Endothelial cell (in vitro differentiated cells): ENCODE measurements at regions not wholly inside any gene's neighbourhood (a gene's known extent, or its start where the extent isn't known, plus 50 kb on each side); places are given as distances from the start of the nearest gene placed in this dataset.

Experiments
- DNase-seq: peaks from one replicate; pipeline ENCODE4 v3.0.0; 2021; ENCODE audit warnings: low spot score
- H3K27ac Mint-ChIP-seq: one replicate; pipeline ENCODE4 v1.8.0; 2021; ENCODE audit warnings: mixed read lengths, inconsistent platforms; ENCODE audit not compliant: unreplicated experiment
- H3K27me3 Mint-ChIP-seq: one replicate; pipeline ENCODE4 v1.8.0; 2021; ENCODE audit warnings: mild to moderate bottlenecking, moderate library complexity, mixed read lengths, inconsistent platforms; ENCODE audit not compliant: unreplicated experiment
- H3K36me3 Mint-ChIP-seq: one replicate; pipeline ENCODE4 v1.8.0; 2021; ENCODE audit warnings: mild to moderate bottlenecking, low read depth, mixed read lengths, inconsistent platforms; ENCODE audit not compliant: unreplicated experiment
- H3K4me1 Mint-ChIP-seq: one replicate; pipeline ENCODE4 v1.8.0; 2021; ENCODE audit warnings: mild to moderate bottlenecking, mixed read lengths, inconsistent platforms; ENCODE audit not compliant: unreplicated experiment
- H3K4me3 Mint-ChIP-seq: one replicate; pipeline ENCODE4 v1.8.0; 2021; ENCODE audit warnings: mild to moderate bottlenecking, mixed read lengths, inconsistent platforms; ENCODE audit not compliant: unreplicated experiment
- H3K9me3 Mint-ChIP-seq: one replicate; pipeline ENCODE4 v1.8.0; 2021; ENCODE audit warnings: mixed read lengths, inconsistent platforms; ENCODE audit not compliant: unreplicated experiment
- TF ChIP-seq, protein P1 (sequence below): fragments of 200-600 bp; sonication (generic); IDR thresholded peaks from one replicate; pipeline ENCODE4 v1.5.0; 2021; ENCODE audit warnings: antibody characterized with exemption; ENCODE audit not compliant: unreplicated experiment

- Mint-ChIP-seq H3K4me3 (no peak overlapping the region), H3K9me3 (no peaks in the 10 kb centered on the region), H3K27ac (no peak overlapping the region), H3K27me3 (peaks cover 1% of the 10 kb centered on the region), H3K4me1 (no peaks in the 10 kb centered on the region), H3K36me3 (no peaks in the 10 kb centered on the region)
- DNase-seq, result no peak
- TF ChIP-seq, protein P1, sequence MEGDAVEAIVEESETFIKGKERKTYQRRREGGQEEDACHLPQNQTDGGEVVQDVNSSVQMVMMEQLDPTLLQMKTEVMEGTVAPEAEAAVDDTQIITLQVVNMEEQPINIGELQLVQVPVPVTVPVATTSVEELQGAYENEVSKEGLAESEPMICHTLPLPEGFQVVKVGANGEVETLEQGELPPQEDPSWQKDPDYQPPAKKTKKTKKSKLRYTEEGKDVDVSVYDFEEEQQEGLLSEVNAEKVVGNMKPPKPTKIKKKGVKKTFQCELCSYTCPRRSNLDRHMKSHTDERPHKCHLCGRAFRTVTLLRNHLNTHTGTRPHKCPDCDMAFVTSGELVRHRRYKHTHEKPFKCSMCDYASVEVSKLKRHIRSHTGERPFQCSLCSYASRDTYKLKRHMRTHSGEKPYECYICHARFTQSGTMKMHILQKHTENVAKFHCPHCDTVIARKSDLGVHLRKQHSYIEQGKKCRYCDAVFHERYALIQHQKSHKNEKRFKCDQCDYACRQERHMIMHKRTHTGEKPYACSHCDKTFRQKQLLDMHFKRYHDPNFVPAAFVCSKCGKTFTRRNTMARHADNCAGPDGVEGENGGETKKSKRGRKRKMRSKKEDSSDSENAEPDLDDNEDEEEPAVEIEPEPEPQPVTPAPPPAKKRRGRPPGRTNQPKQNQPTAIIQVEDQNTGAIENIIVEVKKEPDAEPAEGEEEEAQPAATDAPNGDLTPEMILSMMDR, result no peak
Observed at GRCh38 chr2:12543076-12543977, 173.4 kb upstream of the TRIB2 start.

DNA sequence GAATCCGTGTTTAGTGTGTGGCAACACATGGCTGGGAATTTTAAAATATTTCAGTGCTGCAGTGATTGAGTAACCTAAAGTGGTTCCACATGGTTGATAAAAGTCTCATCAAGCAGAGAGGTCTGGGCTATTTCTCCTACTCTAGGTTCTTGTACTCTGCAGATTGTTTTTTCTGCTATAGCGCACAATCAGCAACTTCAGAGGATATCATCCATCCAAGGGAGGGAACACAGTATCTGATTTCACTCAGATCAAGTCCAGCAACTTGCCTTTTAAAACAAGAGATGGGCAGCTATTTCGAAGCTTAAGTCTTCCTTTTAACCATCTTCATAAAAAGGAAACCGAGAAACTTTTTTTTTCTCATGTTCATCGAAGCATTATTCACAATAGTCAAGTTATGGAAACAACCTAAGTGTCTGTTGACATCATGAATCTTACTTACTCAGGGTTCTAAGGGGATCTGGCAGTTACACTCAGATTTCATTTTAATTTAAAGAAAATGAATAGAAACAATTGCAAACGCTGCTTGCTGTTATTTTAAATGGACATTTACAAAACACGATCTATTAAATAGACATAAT lies 172.7 kb upstream of the TRIB2 start:
- no peak for DNase-seq
- no peak overlapping the region for H3K4me3 Mint-ChIP-seq
- H3K36me3 Mint-ChIP-seq, result no peaks in the 10 kb centered on the region
- peaks cover 1% of the 10 kb centered on the region for H3K27me3 Mint-ChIP-seq
- no peaks in the 10 kb centered on the region for H3K9me3 Mint-ChIP-seq
- TF ChIP-seq, protein P1, result no peak
- no peak overlapping the region for H3K27ac Mint-ChIP-seq
- no peaks in the 10 kb centered on the region for H3K4me1 Mint-ChIP-seq

DNA sequence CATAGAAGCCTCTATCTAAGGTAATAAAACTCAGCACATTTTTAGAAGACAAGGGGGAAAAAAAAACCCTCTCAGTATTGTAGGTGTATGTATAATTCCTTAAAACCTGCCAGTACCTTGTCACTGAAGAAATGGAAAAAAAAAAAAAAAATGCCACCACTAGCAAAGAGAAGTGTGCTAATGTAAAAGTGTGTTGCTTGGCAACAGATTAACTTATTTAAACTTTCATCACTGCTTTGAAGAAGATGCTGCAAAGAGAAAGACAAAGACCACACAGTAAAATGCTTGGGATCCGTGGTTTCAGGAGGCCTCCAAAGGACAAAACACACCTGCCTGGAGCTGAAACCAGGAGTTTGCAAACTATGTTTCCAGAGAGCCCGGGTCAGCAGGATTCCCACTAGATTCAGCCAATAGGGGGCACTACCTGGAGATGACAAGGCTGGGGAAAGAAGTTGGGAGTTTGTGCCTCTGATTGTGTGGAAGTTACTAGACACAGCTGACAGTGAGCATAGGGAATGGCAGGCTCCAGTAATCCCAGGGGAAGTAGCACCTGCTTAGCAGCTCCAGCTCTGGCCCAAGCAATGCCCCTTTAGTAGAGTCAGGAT lies 169.1 kb upstream of the TRIB2 start:
- peaks cover 3% of the 10 kb centered on the region for H3K27me3 Mint-ChIP-seq
- H3K27ac Mint-ChIP-seq, result no peak overlapping the region
- H3K9me3 Mint-ChIP-seq, result no peaks in the 10 kb centered on the region
- no peak overlapping the region for H3K4me3 Mint-ChIP-seq
- no peak for DNase-seq
- TF ChIP-seq, protein P1, result peak; percentile 13
- no peaks in the 10 kb centered on the region for H3K4me1 Mint-ChIP-seq
- no peaks in the 10 kb centered on the region for H3K36me3 Mint-ChIP-seq

- Mint-ChIP-seq H3K27ac (no peak overlapping the region), H3K4me3 (no peak overlapping the region), H3K27me3 (peaks cover 3% of the 10 kb centered on the region), H3K4me1 (no peaks in the 10 kb centered on the region), H3K36me3 (no peaks in the 10 kb centered on the region), H3K9me3 (no peaks in the 10 kb centered on the region)
- TF ChIP-seq, protein P1, result no peak
- no peak for DNase-seq
Observed at GRCh38 chr2:12548906-12549305, 167.8 kb upstream of the TRIB2 start.
